WTC11 (cell line): ENCODE measurements at regions not wholly inside any gene's neighbourhood (a gene's known extent, or its start where the extent isn't known, plus 50 kb on each side); places are given as distances from the start of the nearest gene placed in this dataset.

Source experiments
- MAX ChIP-seq: sonication (generic); formaldehyde crosslinking; IDR thresholded peaks from 2 replicates; pipeline ENCODE4 v1.8.0; 2022; ENCODE audit warnings: mild to moderate bottlenecking, missing genetic modification reagents
- SP1 ChIP-seq: sonication (generic); formaldehyde crosslinking; conservative IDR thresholded peaks from 2 replicates; pipeline ENCODE4 v1.8.1; 2022; ENCODE audit warnings: missing genetic modification reagents
- ZBTB21 ChIP-seq: sonication (generic); formaldehyde crosslinking; IDR thresholded peaks from 2 replicates; pipeline ENCODE4 v1.8.1; 2023; ENCODE audit warnings: mild to moderate bottlenecking, missing genetic modification reagents, borderline replicate concordance
- ZNF138 ChIP-seq: sonication (generic); formaldehyde crosslinking; conservative IDR thresholded peaks from 2 replicates; pipeline ENCODE4 v1.8.1; 2022; ENCODE audit warnings: mild to moderate bottlenecking, moderate library complexity, missing genetic modification reagents
- TF ChIP-seq, protein P1 (sequence below): fragments of 200-600 bp; IDR thresholded peaks from 2 replicates; pipeline ENCODE4 v1.8.0; 2022; ENCODE audit warnings: antibody characterized with exemption

GRCh38 chr2:180169474-180169873, 162.4 kb upstream of the CWC22 start:
- TF ChIP-seq MAX, result no peak
- TF ChIP-seq ZNF138, result no peak
- no peak for TF ChIP-seq ZBTB21
- TF ChIP-seq SP1, result no peak
- TF ChIP-seq, protein P1, sequence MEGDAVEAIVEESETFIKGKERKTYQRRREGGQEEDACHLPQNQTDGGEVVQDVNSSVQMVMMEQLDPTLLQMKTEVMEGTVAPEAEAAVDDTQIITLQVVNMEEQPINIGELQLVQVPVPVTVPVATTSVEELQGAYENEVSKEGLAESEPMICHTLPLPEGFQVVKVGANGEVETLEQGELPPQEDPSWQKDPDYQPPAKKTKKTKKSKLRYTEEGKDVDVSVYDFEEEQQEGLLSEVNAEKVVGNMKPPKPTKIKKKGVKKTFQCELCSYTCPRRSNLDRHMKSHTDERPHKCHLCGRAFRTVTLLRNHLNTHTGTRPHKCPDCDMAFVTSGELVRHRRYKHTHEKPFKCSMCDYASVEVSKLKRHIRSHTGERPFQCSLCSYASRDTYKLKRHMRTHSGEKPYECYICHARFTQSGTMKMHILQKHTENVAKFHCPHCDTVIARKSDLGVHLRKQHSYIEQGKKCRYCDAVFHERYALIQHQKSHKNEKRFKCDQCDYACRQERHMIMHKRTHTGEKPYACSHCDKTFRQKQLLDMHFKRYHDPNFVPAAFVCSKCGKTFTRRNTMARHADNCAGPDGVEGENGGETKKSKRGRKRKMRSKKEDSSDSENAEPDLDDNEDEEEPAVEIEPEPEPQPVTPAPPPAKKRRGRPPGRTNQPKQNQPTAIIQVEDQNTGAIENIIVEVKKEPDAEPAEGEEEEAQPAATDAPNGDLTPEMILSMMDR, result no peak
